PC-9 (cell line): ENCODE measurements at regions not wholly inside any gene's neighbourhood (a gene's known extent, or its start where the extent isn't known, plus 50 kb on each side); places are given as distances from the start of the nearest gene placed in this dataset.
"Not testable (repeated sequence)": the region's sequence is repeated elsewhere in the genome, so short reads cannot be mapped to it uniquely, and the experiment has no call there.

Experiments
- BruUV-seq: library from RNA; stranded (reverse); fragments of 400-500 nt; replicated peaks from 2 replicates; lab custom pipeline; 2021; lab: Mats Ljungman, UMichigan
- CTCF ChIA-PET: fragments of 300-600 bp; sonication (Branson Sonifier 250); formaldehyde crosslinking; loops from one replicate; lab custom pipeline; 2022; ENCODE audit warnings: antibody characterized with exemption; lab: Charles Lee
- POLR2A ChIA-PET: fragments of 300-600 bp; sonication (Branson Sonifier 250); formaldehyde crosslinking; loops from one replicate; lab custom pipeline; 2022; ENCODE audit warnings: antibody characterized with exemption; ENCODE audit not compliant: unreplicated experiment; lab: Charles Lee
- DNase-seq, 2 experiments: peaks; one replicate each; pipeline versions ENCODE4 v3.0.0 to v3.0.0-alpha.2; 2015 to 2022; ENCODE audit warnings: mixed read lengths in 1 of 2
- H2AFZ ChIP-seq: fragments of 200-600 bp; sonication (generic); 2 replicates; pipeline ENCODE4 v1.8.1; 2017; ENCODE audit warnings: antibody characterized with exemption
- H3F3A ChIP-seq: fragments of 200-600 bp; sonication (generic); 2 replicates; pipeline ENCODE4 v1.8.1; 2017; ENCODE audit warnings: antibody characterized with exemption, mild to moderate bottlenecking, low read depth; ENCODE audit not compliant: insufficient read depth
- H3K27ac ChIP-seq: fragments of 200-600 bp; sonication (generic); 2 replicates; pipeline ENCODE4 v1.6.1; 2016; ENCODE audit warnings: mixed run types
- H3K27me3 ChIP-seq: fragments of 200-600 bp; sonication (generic); 2 replicates; pipeline ENCODE4 v1.6.1; 2016; ENCODE audit warnings: low read depth, mixed run types; ENCODE audit not compliant: insufficient read depth
- H3K36me3 ChIP-seq: fragments of 200-600 bp; sonication (generic); 2 replicates; pipeline ENCODE4 v1.6.1; 2016; ENCODE audit warnings: low read depth, mixed run types
- H3K4me1 ChIP-seq: fragments of 200-600 bp; sonication (generic); replicated peaks from 2 replicates; pipeline ENCODE4 v1.6.1; 2016; ENCODE audit warnings: mixed run types; ENCODE audit not compliant: insufficient read depth
- H3K4me2 ChIP-seq: fragments of 200-600 bp; sonication (generic); 2 replicates; pipeline ENCODE4 v1.6.1; 2017; ENCODE audit warnings: mixed run types
- H3K4me3 ChIP-seq: fragments of 200-600 bp; sonication (generic); 2 replicates; pipeline ENCODE4 v1.6.1; 2016; ENCODE audit warnings: mixed run types
- H3K79me2 ChIP-seq: fragments of 200-600 bp; sonication (generic); 2 replicates; pipeline ENCODE4 v1.6.1; 2017; ENCODE audit warnings: low read depth, mixed run types
- H3K9me2 ChIP-seq: fragments of 200-600 bp; sonication (generic); 2 replicates; pipeline ENCODE4 v1.8.1; 2017; ENCODE audit warnings: mild to moderate bottlenecking; ENCODE audit not compliant: insufficient read depth
- H3K9me3 ChIP-seq: fragments of 200-600 bp; sonication (generic); 2 replicates; pipeline ENCODE4 v1.8.1; 2016; ENCODE audit warnings: low read depth; ENCODE audit not compliant: insufficient read depth
- H4K20me1 ChIP-seq: fragments of 200-600 bp; sonication (generic); 2 replicates; pipeline ENCODE4 v1.8.1; 2017; ENCODE audit not compliant: insufficient read depth
- CTCF ChIP-seq: fragments of 200-600 bp; sonication (generic); conservative IDR thresholded peaks from 2 replicates; pipeline ENCODE4 v1.6.1; 2017; ENCODE audit warnings: mixed run types, antibody characterized with exemption, mild to moderate bottlenecking, moderate library complexity
- EZH2 ChIP-seq: fragments of 200-600 bp; sonication (generic); IDR thresholded peaks from 2 replicates; pipeline ENCODE4 v1.8.0; 2017; ENCODE audit warnings: antibody characterized with exemption, low read depth
- intact Hi-C: fragments of 100-400 bp; cut with micrococcal nuclease; formaldehyde crosslinking; loops from one replicate; pipeline ENCODE4 v1.10.0; 2022; ENCODE audit not compliant: unreplicated experiment

- H3K4me3 ChIP-seq, result no peak overlapping the region
- POLR2A ChIA-PET, result no interaction called here
- no peaks in the 10 kb centered on the region for H4K20me1 ChIP-seq
- no peak overlapping the region for H3K4me2 ChIP-seq
- H3K27ac ChIP-seq, result no peak overlapping the region
- no peaks in the 10 kb centered on the region for H3K79me2 ChIP-seq
- CTCF ChIA-PET, result no interaction called here
- H3K9me3 ChIP-seq, result no peaks in the 10 kb centered on the region
- no peaks in the 10 kb centered on the region for H3K4me1 ChIP-seq
- H3K27me3 ChIP-seq, result no peaks in the 10 kb centered on the region
- no peaks in the 10 kb centered on the region for H3F3A ChIP-seq
- no peaks in the 10 kb centered on the region for H3K9me2 ChIP-seq
- H3K36me3 ChIP-seq, result no peaks in the 10 kb centered on the region
- intact Hi-C loops, result no loop called here
- no TSS peak for BruUV-seq
- no peak for DNase-seq
- TF ChIP-seq EZH2 (no peak), CTCF (no peak)
- H2AFZ ChIP-seq, result no peak overlapping the region
Observed at GRCh38 chr2:159873258-159873657, 75.2 kb upstream of the CD302 start.

- Histone ChIP-seq H2AFZ (no peak overlapping the region), H3K4me3 (no peak overlapping the region), H3F3A (no peaks in the 10 kb centered on the region), H3K27ac (no peak overlapping the region), H3K79me2 (no peaks in the 10 kb centered on the region), H4K20me1 (no peaks in the 10 kb centered on the region), H3K9me2 (no peaks in the 10 kb centered on the region), H3K27me3 (no peaks in the 10 kb centered on the region), H3K4me1 (no peaks in the 10 kb centered on the region), H3K9me3 (no peaks in the 10 kb centered on the region), H3K36me3 (no peaks in the 10 kb centered on the region), H3K4me2 (no peak overlapping the region)
- no TSS peak for BruUV-seq
- intact Hi-C loops, result no loop called here
- ChIA-PET POLR2A (no interaction called here), CTCF (no interaction called here)
- DNase-seq, result no peak
- TF ChIP-seq EZH2 (no peak), CTCF (no peak)
Observed at GRCh38 chr2:159872353-159872752, 74.3 kb upstream of the CD302 start.

GRCh38 chr2:159868598-159869159 is 70.7 kb upstream of the CD302 start:
- H3K36me3 ChIP-seq, H2AFZ ChIP-seq, H3F3A ChIP-seq, POLR2A ChIA-PET, intact Hi-C loops, H3K27ac ChIP-seq, BruUV-seq, H3K9me2 ChIP-seq, H3K79me2 ChIP-seq, H3K9me3 ChIP-seq, H3K4me2 ChIP-seq, H4K20me1 ChIP-seq, CTCF ChIA-PET, H3K4me1 ChIP-seq, DNase-seq, H3K4me3 ChIP-seq, H3K27me3 ChIP-seq: not testable (repeated sequence)
